ENCODE measurements at regions not wholly inside any gene's neighbourhood (a gene's known extent, or its start where the extent isn't known, plus 50 kb on each side); places are given as distances from the start of the nearest gene placed in this dataset.

DNA sequence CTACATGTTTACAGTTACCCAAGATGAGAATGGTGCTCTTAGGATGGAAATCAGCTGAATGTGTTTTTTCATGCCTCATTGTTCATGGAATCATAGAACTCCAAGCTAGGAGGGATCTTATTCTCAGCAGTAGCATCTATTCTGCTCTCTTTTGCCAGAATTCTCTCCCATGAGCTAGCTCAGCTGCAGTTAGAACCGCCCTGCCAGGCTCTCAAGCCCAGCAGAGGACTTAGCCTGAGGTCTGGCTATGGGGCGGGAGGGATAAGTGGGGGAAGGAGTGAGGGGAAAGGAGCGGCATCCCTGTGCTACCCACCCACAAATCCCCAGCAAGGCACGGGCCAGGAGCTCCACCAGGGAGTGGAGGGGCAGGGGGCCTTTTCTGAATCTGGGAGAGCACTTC lies 120.7 kb upstream of the PLXNA4 start:
- TF ChIP-seq CTCF (IDR thresholded peaks at IDR 0.05): no peak
- no peak for TF ChIP-seq POLR2AphosphoS5 (IDR thresholded peaks at IDR 0.05)
- TF ChIP-seq POLR2A (IDR thresholded peaks at IDR 0.05): no peak
- TF ChIP-seq EP300 (IDR thresholded peaks at IDR 0.05): no peak
- Histone ChIP-seq H3K4me3 (no peak overlapping the region), H3K4me1 (no peaks in the 10 kb centered on the region), H3K36me3 (no peaks in the 10 kb centered on the region), H3K9me3 (no peaks in the 10 kb centered on the region), H3K27ac (no peak overlapping the region), H3K27me3 (no peaks in the 10 kb centered on the region)
- no peak for ATAC-seq (ENCODE audit: low FRiP score in 2 of 2)
- WGBS, 2 donors: 50 to 72% methylated on average over 4 of the region's 4 CpGs
- DNase-seq: no peak

- H3K27me3 ChIP-seq: no peaks in the 10 kb centered on the region
- no peak for DNase-seq
- no peak for ATAC-seq (ENCODE audit: low FRiP score in 2 of 2)
- H3K27ac ChIP-seq: no peak overlapping the region
- H3K36me3 ChIP-seq: no peaks in the 10 kb centered on the region
- WGBS, 2 donors: 80 to 83% methylated on average over 5 of the region's 5 CpGs
- H3K4me1 ChIP-seq: no peaks in the 10 kb centered on the region
- TF ChIP-seq EP300 (IDR thresholded peaks at IDR 0.05): no peak
- TF ChIP-seq POLR2AphosphoS5 (IDR thresholded peaks at IDR 0.05): no peak
- no peak for TF ChIP-seq CTCF (IDR thresholded peaks at IDR 0.05)
- no peak for TF ChIP-seq POLR2A (IDR thresholded peaks at IDR 0.05)
- H3K9me3 ChIP-seq: no peaks in the 10 kb centered on the region
- H3K4me3 ChIP-seq: no peak overlapping the region
Observed at GRCh38 chr7:132696332-132696731, 120.1 kb upstream of the PLXNA4 start.

DNA sequence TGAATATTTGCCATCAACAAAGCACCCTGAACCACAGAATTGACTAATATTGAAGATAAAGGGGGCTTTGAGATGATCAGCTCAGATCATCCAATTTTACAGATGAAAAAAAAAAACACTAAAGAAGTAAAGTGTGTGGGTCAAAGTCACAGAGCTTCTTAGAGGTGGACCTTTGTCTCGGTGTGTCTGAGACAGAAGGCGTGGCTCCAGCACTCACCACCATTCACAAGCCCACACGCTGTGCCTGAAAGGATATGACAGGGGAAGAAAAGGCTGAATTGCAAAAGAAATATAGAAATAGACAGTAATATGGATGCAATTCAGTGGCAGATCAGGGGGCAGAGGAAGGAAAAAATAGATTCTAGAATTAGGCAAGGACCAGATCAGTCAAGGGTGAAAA lies 114.9 kb upstream of the PLXNA4 start:
- Histone ChIP-seq H3K9me3 (no peaks in the 10 kb centered on the region), H3K27ac (no peak overlapping the region), H3K27me3 (no peaks in the 10 kb centered on the region), H3K4me1 (no peaks in the 10 kb centered on the region), H3K36me3 (no peaks in the 10 kb centered on the region), H3K4me3 (no peak overlapping the region)
- WGBS, 2 donors: 84 to 89% methylated on average over 3 of the region's 3 CpGs
- TF ChIP-seq CTCF (IDR thresholded peaks at IDR 0.05) (no peak), EP300 (IDR thresholded peaks at IDR 0.05) (no peak), POLR2AphosphoS5 (IDR thresholded peaks at IDR 0.05) (no peak), POLR2A (IDR thresholded peaks at IDR 0.05) (no peak)
- ATAC-seq (ENCODE audit: low FRiP score in 2 of 2) (no peak), DNase-seq (no peak)

DNA sequence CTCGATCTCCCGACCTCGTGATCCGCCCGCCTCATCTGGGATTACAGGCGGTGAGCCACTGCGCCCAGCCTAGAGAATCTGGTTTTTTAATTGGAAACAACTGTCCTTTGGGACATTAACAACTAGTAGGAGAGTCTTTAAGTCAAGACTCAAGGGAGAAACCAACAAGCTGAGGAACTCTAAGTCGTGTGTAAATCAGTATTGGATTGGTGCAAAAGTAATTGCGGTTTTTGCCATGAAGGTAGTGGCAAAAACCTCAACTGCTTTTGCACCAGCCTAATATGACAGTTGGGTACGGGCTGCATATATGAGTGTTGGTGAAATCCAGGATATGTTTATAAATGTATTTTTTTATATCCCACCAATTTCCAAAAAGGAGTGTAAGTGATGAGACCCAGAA lies 113.9 kb upstream of the PLXNA4 start:
- no peaks in the 10 kb centered on the region for H3K27me3 ChIP-seq
- DNase-seq (no peak), ATAC-seq (ENCODE audit: low FRiP score in 2 of 2) (no peak)
- WGBS, 2 donors: 93 to 97% methylated on average over 10 of the region's 10 CpGs
- H3K4me3 ChIP-seq: no peak overlapping the region
- no peak overlapping the region for H3K27ac ChIP-seq
- TF ChIP-seq EP300 (IDR thresholded peaks at IDR 0.05): no peak
- TF ChIP-seq POLR2AphosphoS5 (IDR thresholded peaks at IDR 0.05): no peak
- TF ChIP-seq POLR2A (IDR thresholded peaks at IDR 0.05): no peak
- no peak for TF ChIP-seq CTCF (IDR thresholded peaks at IDR 0.05)
- no peaks in the 10 kb centered on the region for H3K4me1 ChIP-seq
- H3K36me3 ChIP-seq: no peaks in the 10 kb centered on the region
- no peaks in the 10 kb centered on the region for H3K9me3 ChIP-seq

- Histone ChIP-seq H3K4me1 (no peaks in the 10 kb centered on the region), H3K36me3 (no peaks in the 10 kb centered on the region), H3K27ac (no peak overlapping the region), H3K9me3 (no peaks in the 10 kb centered on the region), H3K27me3 (no peaks in the 10 kb centered on the region), H3K4me3 (no peak overlapping the region)
- no peak for ATAC-seq (ENCODE audit: low FRiP score in 2 of 2)
- no peak for DNase-seq
- WGBS, 2 donors: 82 to 86% methylated on average over 5 of the region's 5 CpGs
- TF ChIP-seq POLR2A (IDR thresholded peaks at IDR 0.05) (no peak), EP300 (IDR thresholded peaks at IDR 0.05) (no peak), POLR2AphosphoS5 (IDR thresholded peaks at IDR 0.05) (no peak), CTCF (IDR thresholded peaks at IDR 0.05) (no peak)
Observed at GRCh38 chr7:132687981-132688383, 111.7 kb upstream of the PLXNA4 start.

Measured in upper lobe of left lung (tissue), 6 donors.